Breast epithelium (tissue), 4 donors: ENCODE measurements at regions not wholly inside any gene's neighbourhood (a gene's known extent, or its start where the extent isn't known, plus 50 kb on each side); places are given as distances from the start of the nearest gene placed in this dataset.

Source experiments
- DNase-seq, 2 donors: peaks; one replicate each; pipeline ENCODE4 v3.0.0-alpha.2; 2019; ENCODE audit warnings: low spot score in 2 of 2
- H3K27ac ChIP-seq, 2 donors: fragments of 200-600 bp; sonication (generic) in 1 of 2; one replicate each; pipeline ENCODE4 v1.5.1; 2016 to 2019; ENCODE audit warnings: mild to moderate bottlenecking in 1 of 2
- H3K27me3 ChIP-seq, 2 donors: fragments of 200-600 bp; sonication (generic) in 1 of 2; one replicate each; pipeline versions ENCODE4 v1.5.1 to v1.6.0; 2017 to 2019; ENCODE audit warnings: control low read depth in 1 of 2, mild to moderate bottlenecking in 1 of 2
- H3K36me3 ChIP-seq: fragments of 200-600 bp; one replicate; pipeline ENCODE4 v1.5.1; 2019
- H3K4me1 ChIP-seq, 2 donors: fragments of 200-600 bp; sonication (generic); one replicate each; pipeline ENCODE4 v1.5.1; 2016 to 2019; ENCODE audit warnings: control low read depth in 1 of 2
- H3K4me3 ChIP-seq, 3 donors: fragments of 200-600 bp; sonication (generic); 1 replicate in 2 of 3; 2 replicates in 1 of 3; pipeline ENCODE4 v1.5.1; 2016 to 2019; ENCODE audit warnings: mild to moderate bottlenecking in 3 of 3, moderate library complexity in 2 of 3
- H3K9me3 ChIP-seq, 2 donors: fragments of 200-600 bp; sonication (generic) in 1 of 2; one replicate each; pipeline ENCODE4 v1.5.1; 2016 to 2019; ENCODE audit warnings: control low read depth in 1 of 2
- POLR2A ChIP-seq: fragments of 450-650 bp; IDR thresholded peaks from one replicate; pipeline ENCODE4 v1.6.1; 2016; ENCODE audit warnings: antibody characterized with exemption, mild to moderate bottlenecking, moderate library complexity
- POLR2AphosphoS5 ChIP-seq, 3 donors: sonication (generic); formaldehyde crosslinking; IDR thresholded peaks; one replicate each; pipeline ENCODE4 v1.6.1; 2017; ENCODE audit warnings: antibody characterized with exemption in 3 of 3
- intact Hi-C: fragments of 100-400 bp; cut with DNase I; formaldehyde crosslinking; loops from one replicate; pipeline ENCODE4 v1.15.1; 2023; ENCODE audit warnings: low total_unique reads
- TF ChIP-seq, protein P1 (sequence below), 3 donors: fragments of 450-650 bp; IDR thresholded peaks; one replicate each; pipeline ENCODE4 v1.5.1; 2016 to 2017; ENCODE audit warnings: antibody characterized with exemption in 3 of 3, mild to moderate bottlenecking in 3 of 3, moderate library complexity in 3 of 3

DNA sequence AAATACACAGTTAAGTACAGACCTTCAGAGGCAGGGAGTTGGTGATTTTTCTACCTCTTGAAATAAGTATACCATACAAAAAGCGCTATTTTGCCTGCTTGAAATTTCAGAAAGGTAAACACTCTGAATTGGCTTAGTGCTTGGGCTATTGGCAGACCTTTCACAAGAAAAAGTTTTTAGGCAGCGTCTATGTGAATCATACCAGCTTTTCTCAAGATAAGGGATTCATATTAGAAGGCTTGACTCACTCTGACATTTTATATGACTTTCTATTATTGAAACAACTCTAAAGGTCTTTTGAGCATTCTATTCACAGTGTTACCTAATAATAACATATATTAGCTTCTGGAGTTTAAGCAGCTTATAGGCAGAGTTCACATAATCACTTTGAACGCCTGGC is 286.4 kb upstream of the FAT1 start:
- Histone ChIP-seq H3K27me3 (no peaks in the 10 kb centered on the region), H3K9me3 (no peaks in the 10 kb centered on the region), H3K4me1 (no peaks in the 10 kb centered on the region), H3K27ac (no peak overlapping the region), H3K36me3 (no peaks in the 10 kb centered on the region), H3K4me3 (no peak overlapping the region)
- DNase-seq: no peak
- TF ChIP-seq, protein P1, sequence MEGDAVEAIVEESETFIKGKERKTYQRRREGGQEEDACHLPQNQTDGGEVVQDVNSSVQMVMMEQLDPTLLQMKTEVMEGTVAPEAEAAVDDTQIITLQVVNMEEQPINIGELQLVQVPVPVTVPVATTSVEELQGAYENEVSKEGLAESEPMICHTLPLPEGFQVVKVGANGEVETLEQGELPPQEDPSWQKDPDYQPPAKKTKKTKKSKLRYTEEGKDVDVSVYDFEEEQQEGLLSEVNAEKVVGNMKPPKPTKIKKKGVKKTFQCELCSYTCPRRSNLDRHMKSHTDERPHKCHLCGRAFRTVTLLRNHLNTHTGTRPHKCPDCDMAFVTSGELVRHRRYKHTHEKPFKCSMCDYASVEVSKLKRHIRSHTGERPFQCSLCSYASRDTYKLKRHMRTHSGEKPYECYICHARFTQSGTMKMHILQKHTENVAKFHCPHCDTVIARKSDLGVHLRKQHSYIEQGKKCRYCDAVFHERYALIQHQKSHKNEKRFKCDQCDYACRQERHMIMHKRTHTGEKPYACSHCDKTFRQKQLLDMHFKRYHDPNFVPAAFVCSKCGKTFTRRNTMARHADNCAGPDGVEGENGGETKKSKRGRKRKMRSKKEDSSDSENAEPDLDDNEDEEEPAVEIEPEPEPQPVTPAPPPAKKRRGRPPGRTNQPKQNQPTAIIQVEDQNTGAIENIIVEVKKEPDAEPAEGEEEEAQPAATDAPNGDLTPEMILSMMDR (IDR thresholded peaks at IDR 0.05): no peak
- no peak for TF ChIP-seq POLR2AphosphoS5 (IDR thresholded peaks at IDR 0.05)
- TF ChIP-seq POLR2A: no peak
- intact Hi-C loops: no loop called here

DNA sequence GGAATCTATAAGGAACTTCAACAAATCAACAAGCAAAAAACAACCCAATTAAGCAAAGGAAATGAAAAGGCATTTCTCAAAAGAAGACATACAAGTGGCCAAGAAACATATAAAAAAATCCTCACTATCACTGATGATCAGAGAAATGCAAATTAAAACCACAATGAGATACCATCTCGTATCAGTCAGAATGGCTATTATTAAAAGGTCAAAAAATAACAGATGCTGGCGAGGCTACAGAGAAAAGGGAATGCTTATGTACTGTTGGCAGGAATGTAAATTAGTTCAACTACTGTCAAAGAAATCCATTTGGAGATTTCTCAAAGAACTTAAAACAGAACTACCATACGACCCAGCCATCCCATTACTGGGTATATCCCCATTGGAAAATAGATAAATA is 292.4 kb upstream of the FAT1 start:
- no peaks in the 10 kb centered on the region for H3K9me3 ChIP-seq
- intact Hi-C loops: no loop called here
- no peaks in the 10 kb centered on the region for H3K4me1 ChIP-seq
- no peak overlapping the region for H3K4me3 ChIP-seq
- no peak overlapping the region for H3K27ac ChIP-seq
- DNase-seq: no peak
- no peaks in the 10 kb centered on the region for H3K27me3 ChIP-seq
- H3K36me3 ChIP-seq: no peaks in the 10 kb centered on the region
- TF ChIP-seq POLR2AphosphoS5 (IDR thresholded peaks at IDR 0.05) (no peak), POLR2A (no peak)
- TF ChIP-seq, protein P1 (IDR thresholded peaks at IDR 0.05): no peak

- Histone ChIP-seq H3K9me3 (no peaks in the 10 kb centered on the region), H3K36me3 (no peaks in the 10 kb centered on the region), H3K27ac (no peak overlapping the region), H3K4me1 (no peaks in the 10 kb centered on the region), H3K4me3 (no peak overlapping the region), H3K27me3 (no peaks in the 10 kb centered on the region)
- intact Hi-C loops: no loop called here
- TF ChIP-seq POLR2A: no peak
- no peak for TF ChIP-seq POLR2AphosphoS5 (IDR thresholded peaks at IDR 0.05)
- TF ChIP-seq, protein P1 (IDR thresholded peaks at IDR 0.05): no peak
- no peak for DNase-seq
Observed at GRCh38 chr4:187017147-187017546, 293.5 kb upstream of the FAT1 start.

- Histone ChIP-seq H3K9me3 (no peaks in the 10 kb centered on the region), H3K27me3 (no peaks in the 10 kb centered on the region), H3K4me3 (no peak overlapping the region), H3K36me3 (no peaks in the 10 kb centered on the region), H3K4me1 (no peaks in the 10 kb centered on the region), H3K27ac (no peak overlapping the region)
- no peak for DNase-seq
- TF ChIP-seq POLR2AphosphoS5 (IDR thresholded peaks at IDR 0.05) (no peak), POLR2A (no peak)
- TF ChIP-seq, protein P1 (IDR thresholded peaks at IDR 0.05): no peak
- intact Hi-C loops: no loop called here
Observed at GRCh38 chr4:187019896-187020295, 296.2 kb upstream of the FAT1 start.

- H3K4me3 ChIP-seq: no peak overlapping the region
- no peaks in the 10 kb centered on the region for H3K4me1 ChIP-seq
- no peak overlapping the region for H3K27ac ChIP-seq
- DNase-seq: no peak
- no peaks in the 10 kb centered on the region for H3K9me3 ChIP-seq
- intact Hi-C loops: no loop called here
- no peaks in the 10 kb centered on the region for H3K27me3 ChIP-seq
- no peaks in the 10 kb centered on the region for H3K36me3 ChIP-seq
- TF ChIP-seq, protein P1 (IDR thresholded peaks at IDR 0.05): no peak
- TF ChIP-seq POLR2A: no peak
- no peak for TF ChIP-seq POLR2AphosphoS5 (IDR thresholded peaks at IDR 0.05)
Observed at GRCh38 chr4:187020676-187021075, 297.0 kb upstream of the FAT1 start.
